ENCODE measurements at regions not wholly inside any gene's neighbourhood (a gene's known extent, or its start where the extent isn't known, plus 50 kb on each side); places are given as distances from the start of the nearest gene placed in this dataset.
"Not testable (repeated sequence)": the region's sequence is repeated elsewhere in the genome, so short reads cannot be mapped to it uniquely, and the experiment has no call there.

DNA sequence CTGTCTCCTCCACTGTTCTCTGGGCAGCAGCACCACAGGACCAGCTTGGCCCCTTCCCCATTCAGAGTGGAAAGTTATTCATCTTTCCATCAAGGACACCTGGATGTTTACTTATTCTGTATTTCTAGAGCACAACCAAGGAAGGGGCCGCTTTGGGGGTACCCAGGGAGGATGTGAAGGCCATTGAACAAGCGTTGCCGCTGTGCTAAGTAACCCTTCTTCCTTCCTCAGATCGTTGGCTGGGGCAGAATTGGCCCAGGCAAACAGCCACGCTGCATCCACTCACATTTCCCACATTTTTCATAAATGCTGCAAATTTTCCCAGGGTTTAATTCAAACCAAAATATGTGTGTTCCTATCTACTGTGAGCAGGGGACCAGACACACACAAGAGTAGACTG is 76.2 kb upstream of the NPAS2 start:
- TF ChIP-seq SPI1 (IDR thresholded peaks at IDR 0.05; ENCODE audit: low read depth, low read length) (no peak), POLR2A (IDR thresholded peaks at IDR 0.05; ENCODE audit: low read depth, low read length) (no peak), PAX5 (IDR thresholded peaks at IDR 0.05; ENCODE audit: insufficient read depth, low read length, severe bottlenecking) (no peak), POU2F2 (IDR thresholded peaks at IDR 0.05; ENCODE audit: low read depth, low read length) (no peak), TAF1 (IDR thresholded peaks at IDR 0.05; ENCODE audit: low read depth, low read length) (no peak), POLR2AphosphoS5 (IDR thresholded peaks at IDR 0.05; ENCODE audit: low read depth, low read length) (no peak)
- DNase-seq (ENCODE audit: insufficient read length, low spot score) (no peak), FAIRE-seq (no peak)

DNA sequence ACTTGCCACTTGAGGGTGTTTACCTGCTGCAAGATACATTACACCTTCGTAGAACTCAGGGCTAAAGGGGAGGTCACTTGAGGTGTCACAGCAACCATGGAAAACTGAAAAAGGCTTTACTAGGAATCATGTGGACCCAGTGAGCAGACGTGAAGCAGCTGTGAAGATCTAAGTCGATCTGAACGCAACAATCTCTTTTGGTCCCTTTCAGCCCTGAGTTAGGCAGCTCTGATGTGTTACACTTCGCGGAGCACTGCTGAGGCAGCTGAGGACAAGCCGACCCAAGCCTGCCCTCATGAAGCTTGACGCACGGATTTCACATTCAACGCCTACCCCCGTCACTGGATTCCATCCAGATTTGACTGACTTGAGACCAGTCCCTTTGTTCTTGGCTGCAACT is 75.8 kb upstream of the NPAS2 start:
- TF ChIP-seq SPI1 (IDR thresholded peaks at IDR 0.05; ENCODE audit: low read depth, low read length) (no peak), POLR2AphosphoS5 (IDR thresholded peaks at IDR 0.05; ENCODE audit: low read depth, low read length) (no peak), POU2F2 (IDR thresholded peaks at IDR 0.05; ENCODE audit: low read depth, low read length) (no peak), TAF1 (IDR thresholded peaks at IDR 0.05; ENCODE audit: low read depth, low read length) (no peak), POLR2A (IDR thresholded peaks at IDR 0.05; ENCODE audit: low read depth, low read length) (no peak), PAX5 (IDR thresholded peaks at IDR 0.05; ENCODE audit: insufficient read depth, low read length, severe bottlenecking) (no peak)
- DNase-seq (ENCODE audit: insufficient read length, low spot score), result no peak
- FAIRE-seq, result no peak

DNA sequence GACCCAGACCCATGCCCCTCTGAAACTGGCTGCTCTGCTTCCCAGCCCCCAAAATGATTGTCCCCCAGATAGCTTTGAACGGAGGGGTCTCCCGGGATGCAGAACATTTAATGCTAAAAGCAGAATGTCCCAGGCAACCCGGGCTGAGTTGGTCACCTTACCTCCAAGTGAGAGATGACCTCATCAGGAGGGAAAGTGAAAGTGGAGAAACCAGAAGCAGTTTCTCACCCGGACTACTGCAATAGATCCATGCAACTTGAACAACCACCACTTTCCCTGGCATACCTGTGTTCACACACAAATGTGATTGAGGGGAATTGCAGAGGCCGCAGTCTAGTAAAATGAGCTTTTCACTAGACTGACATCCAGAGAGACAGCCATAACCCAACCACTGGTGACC is 75.3 kb upstream of the NPAS2 start:
- TF ChIP-seq POLR2A (IDR thresholded peaks at IDR 0.05; ENCODE audit: low read depth, low read length), result no peak
- TF ChIP-seq SPI1 (IDR thresholded peaks at IDR 0.05; ENCODE audit: low read depth, low read length), result no peak
- TF ChIP-seq POU2F2 (IDR thresholded peaks at IDR 0.05; ENCODE audit: low read depth, low read length), result no peak
- no peak for TF ChIP-seq PAX5 (IDR thresholded peaks at IDR 0.05; ENCODE audit: insufficient read depth, low read length, severe bottlenecking)
- no peak for TF ChIP-seq TAF1 (IDR thresholded peaks at IDR 0.05; ENCODE audit: low read depth, low read length)
- no peak for TF ChIP-seq POLR2AphosphoS5 (IDR thresholded peaks at IDR 0.05; ENCODE audit: low read depth, low read length)
- FAIRE-seq, result no peak
- DNase-seq (ENCODE audit: insufficient read length, low spot score), result no peak

DNA sequence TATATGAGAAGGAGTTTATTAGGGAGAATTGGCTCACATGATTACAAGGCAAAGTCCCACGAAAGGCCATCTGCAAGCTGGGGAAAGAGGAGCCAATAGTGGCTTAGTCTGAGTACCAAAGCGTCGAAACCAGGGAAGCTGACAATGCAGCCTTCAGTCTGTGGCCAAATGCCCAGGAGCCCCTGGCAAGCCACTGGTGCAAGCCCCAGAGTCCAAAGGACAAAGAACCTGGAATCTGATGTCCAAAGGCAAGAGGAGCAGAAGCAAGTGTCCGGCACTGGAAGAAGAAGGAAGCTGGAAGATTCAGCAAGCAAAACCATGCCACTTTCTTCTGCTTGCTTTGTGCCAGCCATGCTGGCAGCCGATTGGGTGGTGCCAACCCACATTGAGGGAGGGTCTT is 74.3 kb upstream of the NPAS2 start:
- no peak for TF ChIP-seq SPI1 (IDR thresholded peaks at IDR 0.05; ENCODE audit: low read depth, low read length)
- no peak for TF ChIP-seq PAX5 (IDR thresholded peaks at IDR 0.05; ENCODE audit: insufficient read depth, low read length, severe bottlenecking)
- no peak for TF ChIP-seq POU2F2 (IDR thresholded peaks at IDR 0.05; ENCODE audit: low read depth, low read length)
- no peak for TF ChIP-seq POLR2A (IDR thresholded peaks at IDR 0.05; ENCODE audit: low read depth, low read length)
- no peak for TF ChIP-seq TAF1 (IDR thresholded peaks at IDR 0.05; ENCODE audit: low read depth, low read length)
- TF ChIP-seq POLR2AphosphoS5 (IDR thresholded peaks at IDR 0.05; ENCODE audit: low read depth, low read length), result no peak
- FAIRE-seq (no peak), DNase-seq (ENCODE audit: insufficient read length, low spot score) (no peak)

DNA sequence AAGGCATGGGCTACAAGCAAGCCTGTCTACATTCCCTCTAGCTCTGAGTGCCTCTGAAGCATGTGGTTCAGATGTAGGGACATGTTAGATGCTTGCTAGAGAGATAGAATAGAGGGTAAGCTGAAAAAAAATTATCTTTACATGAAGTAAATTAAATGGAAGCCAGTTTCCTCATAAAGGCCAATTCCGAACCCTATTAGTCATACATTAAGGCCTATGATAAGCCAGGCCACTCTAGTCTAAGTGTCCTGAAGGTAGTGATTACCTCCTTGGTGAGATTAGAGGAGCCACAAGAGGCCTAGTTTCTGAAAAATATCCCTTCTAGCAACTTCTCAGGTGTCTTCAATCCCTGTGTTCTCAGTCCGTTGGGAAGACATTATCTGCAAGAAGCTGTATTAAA is 72.4 kb upstream of the NPAS2 start:
- no peak for DNase-seq (ENCODE audit: insufficient read length, low spot score)
- FAIRE-seq, result no peak
- TF ChIP-seq POLR2A (IDR thresholded peaks at IDR 0.05; ENCODE audit: low read depth, low read length), result no peak
- TF ChIP-seq POLR2AphosphoS5 (IDR thresholded peaks at IDR 0.05; ENCODE audit: low read depth, low read length), result no peak
- TF ChIP-seq TAF1 (IDR thresholded peaks at IDR 0.05; ENCODE audit: low read depth, low read length), result no peak
- TF ChIP-seq SPI1 (IDR thresholded peaks at IDR 0.05; ENCODE audit: low read depth, low read length), result no peak
- no peak for TF ChIP-seq POU2F2 (IDR thresholded peaks at IDR 0.05; ENCODE audit: low read depth, low read length)
- no peak for TF ChIP-seq PAX5 (IDR thresholded peaks at IDR 0.05; ENCODE audit: insufficient read depth, low read length, severe bottlenecking)

GRCh38 chr2:100747996-100748615 is 71.8 kb upstream of the NPAS2 start:
- no peak for FAIRE-seq
- DNase-seq (ENCODE audit: insufficient read length, low spot score), result no peak
- no peak for TF ChIP-seq POU2F2 (IDR thresholded peaks at IDR 0.05; ENCODE audit: low read depth, low read length)
- no peak for TF ChIP-seq POLR2A (IDR thresholded peaks at IDR 0.05; ENCODE audit: low read depth, low read length)
- TF ChIP-seq PAX5 (IDR thresholded peaks at IDR 0.05; ENCODE audit: insufficient read depth, low read length, severe bottlenecking), result no peak
- TF ChIP-seq SPI1 (IDR thresholded peaks at IDR 0.05; ENCODE audit: low read depth, low read length), result no peak
- TF ChIP-seq TAF1 (IDR thresholded peaks at IDR 0.05; ENCODE audit: low read depth, low read length), result no peak
- TF ChIP-seq POLR2AphosphoS5 (IDR thresholded peaks at IDR 0.05; ENCODE audit: low read depth, low read length), result no peak

- TF ChIP-seq SPI1 (IDR thresholded peaks at IDR 0.05; ENCODE audit: low read depth, low read length), result no peak
- TF ChIP-seq PAX5 (IDR thresholded peaks at IDR 0.05; ENCODE audit: insufficient read depth, low read length, severe bottlenecking), result no peak
- no peak for TF ChIP-seq TAF1 (IDR thresholded peaks at IDR 0.05; ENCODE audit: low read depth, low read length)
- TF ChIP-seq POLR2AphosphoS5 (IDR thresholded peaks at IDR 0.05; ENCODE audit: low read depth, low read length), result no peak
- no peak for TF ChIP-seq POLR2A (IDR thresholded peaks at IDR 0.05; ENCODE audit: low read depth, low read length)
- no peak for TF ChIP-seq POU2F2 (IDR thresholded peaks at IDR 0.05; ENCODE audit: low read depth, low read length)
- FAIRE-seq, result no peak
Observed at GRCh38 chr2:100748673-100749072, 71.3 kb upstream of the NPAS2 start.

GRCh38 chr2:100749771-100750542 is 70.0 kb upstream of the NPAS2 start:
- FAIRE-seq (no peak), DNase-seq (ENCODE audit: insufficient read length, low spot score) (no peak)
- TF ChIP-seq POLR2A (IDR thresholded peaks at IDR 0.05; ENCODE audit: low read depth, low read length), result no peak
- TF ChIP-seq POU2F2 (IDR thresholded peaks at IDR 0.05; ENCODE audit: low read depth, low read length), result no peak
- TF ChIP-seq SPI1 (IDR thresholded peaks at IDR 0.05; ENCODE audit: low read depth, low read length), result no peak
- no peak for TF ChIP-seq POLR2AphosphoS5 (IDR thresholded peaks at IDR 0.05; ENCODE audit: low read depth, low read length)
- no peak for TF ChIP-seq TAF1 (IDR thresholded peaks at IDR 0.05; ENCODE audit: low read depth, low read length)
- TF ChIP-seq PAX5 (IDR thresholded peaks at IDR 0.05; ENCODE audit: insufficient read depth, low read length, severe bottlenecking), result no peak

More at GRCh38 chr2:100748673-100749072, 71.3 kb upstream of the NPAS2 start:
- DNase-seq (ENCODE audit: insufficient read length, low spot score), result no peak

DNA sequence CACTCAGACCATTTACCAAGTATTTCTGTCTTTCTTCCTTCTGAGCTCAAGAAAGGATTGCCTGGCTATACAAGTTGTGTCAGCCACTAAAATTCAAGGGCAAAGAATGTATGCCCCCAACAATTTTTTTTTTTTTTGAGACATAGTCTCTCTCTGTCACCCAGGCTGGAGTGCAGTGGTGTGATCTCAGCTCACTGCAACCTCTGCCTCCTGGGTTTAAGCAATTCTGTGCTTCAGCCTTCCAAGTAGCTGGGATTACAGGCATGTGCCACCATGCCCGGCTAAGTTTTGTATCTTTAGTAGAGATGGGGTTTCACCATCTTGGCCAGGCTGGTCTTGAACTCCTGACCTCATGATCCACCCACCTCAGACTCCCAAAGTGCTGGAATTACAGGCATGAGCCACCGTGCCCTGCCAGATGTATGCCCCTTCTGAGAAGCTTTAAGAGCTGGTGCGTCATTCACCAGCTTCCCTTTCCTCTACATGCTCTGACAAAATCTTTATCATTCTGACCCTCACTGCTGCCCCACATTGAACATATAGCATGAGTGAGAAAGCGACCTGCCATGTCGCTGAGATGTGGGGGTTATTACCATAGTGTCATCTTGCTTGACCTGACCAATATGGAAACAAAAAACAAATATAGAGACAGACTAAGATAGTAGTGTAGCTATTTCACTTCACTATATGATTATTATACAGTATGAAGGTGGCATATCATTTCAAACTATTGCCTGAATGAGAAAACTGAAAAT is 67.9 kb upstream of the NPAS2 start:
- DNase-seq (ENCODE audit: insufficient read length, low spot score); FAIRE-seq: not testable (repeated sequence)
